Gastroesophageal sphincter (tissue), 4 donors: ENCODE measurements at regions not wholly inside any gene's neighbourhood (a gene's known extent, or its start where the extent isn't known, plus 50 kb on each side); places are given as distances from the start of the nearest gene placed in this dataset.

Source experiments
- ATAC-seq: fragments of 150-250 bp; one replicate; pipeline ENCODE4 v1.9.1; 2016; ENCODE audit warnings: mild to moderate bottlenecking, moderate library complexity
- H3K27ac ChIP-seq, 4 donors: fragments of 200-600 bp; sonication (generic) in 3 of 4; 1 replicate in 3 of 4; 2 replicates in 1 of 4; pipeline ENCODE4 v1.5.1; 2016 to 2019
- H3K27me3 ChIP-seq: fragments of 200-600 bp; sonication (generic); one replicate; pipeline ENCODE4 v1.5.1; 2019
- H3K36me3 ChIP-seq, 2 donors: fragments of 200-600 bp; sonication (generic); one replicate each; pipeline ENCODE4 v1.5.1; 2019; ENCODE audit warnings: control low read depth in 1 of 2
- H3K4me1 ChIP-seq, 3 donors: fragments of 200-600 bp; sonication (generic); 1 replicate in 2 of 3; 2 replicates in 1 of 3; pipeline ENCODE4 v1.5.1; 2016 to 2019; ENCODE audit warnings: control low read depth in 2 of 3
- H3K4me3 ChIP-seq, 2 donors: fragments of 200-600 bp; sonication (generic); one replicate each; pipeline ENCODE4 v1.5.1; 2019; ENCODE audit warnings: mild to moderate bottlenecking in 1 of 2, moderate library complexity in 1 of 2
- H3K9me3 ChIP-seq, 3 donors: fragments of 200-600 bp; sonication (generic); one replicate each; pipeline ENCODE4 v1.5.1; 2017 to 2019; ENCODE audit warnings: control low read depth in 2 of 3
- CTCF ChIP-seq, 4 experiments: fragments of 200-600 bp in 2 of 4; fragments of 450-650 bp in 2 of 4; sonication (generic) in 1 of 4; IDR thresholded peaks; one replicate each; pipeline ENCODE4 v1.5.1; 2017 to 2019; ENCODE audit warnings: antibody characterized with exemption in 4 of 4, mild to moderate bottlenecking in 2 of 4, moderate library complexity in 2 of 4
- EP300 ChIP-seq: sonication (generic); formaldehyde crosslinking; IDR thresholded peaks from one replicate; pipeline ENCODE4 v1.6.1; 2017; ENCODE audit warnings: antibody characterized with exemption, mild to moderate bottlenecking
- POLR2A ChIP-seq, 2 donors: fragments of 450-650 bp; IDR thresholded peaks; one replicate each; pipeline ENCODE4 v1.6.1; 2017; ENCODE audit warnings: antibody characterized with exemption in 2 of 2, mild to moderate bottlenecking in 2 of 2, moderate library complexity in 1 of 2
- POLR2AphosphoS5 ChIP-seq: sonication (generic); formaldehyde crosslinking; IDR thresholded peaks from one replicate; pipeline ENCODE4 v1.6.1; 2017; ENCODE audit warnings: antibody characterized with exemption
- WGBS, 2 donors: methylation state at CpG; one replicate each; pipeline ENCODE4 v1.1.5; 2018; ENCODE audit warnings: low coverage in 1 of 2; 5-methylcytosine and 5-hydroxymethylcytosine counted together

- no peaks in the 10 kb centered on the region for H3K36me3 ChIP-seq
- TF ChIP-seq POLR2AphosphoS5 (no peak), CTCF (IDR thresholded peaks at IDR 0.05) (no peak), EP300 (no peak), POLR2A (IDR thresholded peaks at IDR 0.05) (no peak)
- H3K4me1 ChIP-seq = no peaks in the 10 kb centered on the region
- peaks cover 0 to 17% (median 0%) of the 10 kb centered on the region in 3 donors for H3K9me3 ChIP-seq
- ATAC-seq = no peak
- no peak overlapping the region for H3K4me3 ChIP-seq
- no peaks in the 10 kb centered on the region for H3K27me3 ChIP-seq
- H3K27ac ChIP-seq = no peak overlapping the region
- WGBS, 2 donors = 60 to 67% methylated on average over 3 to 9 of the region's 9 CpGs
Observed at GRCh38 chr5:148897842-148898241, 71.4 kb downstream of the ADRB2 start.

- H3K27ac ChIP-seq = no peak overlapping the region
- H3K9me3 ChIP-seq = peaks cover 0 to 15% (median 0%) of the 10 kb centered on the region in 3 donors
- H3K27me3 ChIP-seq = no peaks in the 10 kb centered on the region
- H3K4me1 ChIP-seq = no peaks in the 10 kb centered on the region
- TF ChIP-seq POLR2A (IDR thresholded peaks at IDR 0.05) (no peak), EP300 (no peak), POLR2AphosphoS5 (no peak), CTCF (IDR thresholded peaks at IDR 0.05) (no peak)
- WGBS, 2 donors = 89 to 100% methylated on average over 2 of the region's 2 CpGs
- H3K4me3 ChIP-seq = no peak overlapping the region
- ATAC-seq = no peak
- H3K36me3 ChIP-seq = no peaks in the 10 kb centered on the region
Observed at GRCh38 chr5:148898413-148899075, 72.1 kb downstream of the ADRB2 start.

- no peak overlapping the region for H3K4me3 ChIP-seq
- H3K9me3 ChIP-seq = peaks cover 0 to 4% (median 0%) of the 10 kb centered on the region in 3 donors
- no peaks in the 10 kb centered on the region for H3K36me3 ChIP-seq
- peaks cover 0 to 13% (median 2%) of the 10 kb centered on the region in 3 donors for H3K4me1 ChIP-seq
- TF ChIP-seq POLR2A (IDR thresholded peaks at IDR 0.05) (no peak), CTCF (IDR thresholded peaks at IDR 0.05) (no peak), EP300 (no peak), POLR2AphosphoS5 (no peak)
- no peak overlapping the region for H3K27ac ChIP-seq
- ATAC-seq = no peak
- H3K27me3 ChIP-seq = no peaks in the 10 kb centered on the region
- WGBS, 2 donors = 82 to 100% methylated on average over 1 to 3 of the region's 3 CpGs
Observed at GRCh38 chr5:148899993-148900392, 73.6 kb downstream of the ADRB2 start.

GRCh38 chr5:148902478-148902877 is 76.1 kb downstream of the ADRB2 start:
- no peak for ATAC-seq
- Histone ChIP-seq H3K27me3 (no peaks in the 10 kb centered on the region), H3K27ac (no peak overlapping the region), H3K9me3 (no peaks in the 10 kb centered on the region), H3K36me3 (no peaks in the 10 kb centered on the region), H3K4me1 (peaks cover 0 to 25% (median 2%) of the 10 kb centered on the region in 3 donors), H3K4me3 (no peak overlapping the region)
- 50 to 67% methylated on average over 1 to 2 of the region's 2 CpGs for WGBS, 2 donors
- no peak for TF ChIP-seq POLR2AphosphoS5
- TF ChIP-seq CTCF (IDR thresholded peaks at IDR 0.05) = no peak
- no peak for TF ChIP-seq POLR2A (IDR thresholded peaks at IDR 0.05)
- no peak for TF ChIP-seq EP300

- Histone ChIP-seq H3K4me1 (peaks cover 0 to 25% (median 2%) of the 10 kb centered on the region in 3 donors), H3K36me3 (no peaks in the 10 kb centered on the region), H3K9me3 (no peaks in the 10 kb centered on the region), H3K4me3 (no peak overlapping the region), H3K27me3 (no peaks in the 10 kb centered on the region), H3K27ac (peak overlapping the region in 2 of 4 donors; percentile 62 to 64)
- ATAC-seq = no peak
- TF ChIP-seq EP300 = no peak
- TF ChIP-seq POLR2AphosphoS5 = no peak
- no peak for TF ChIP-seq POLR2A (IDR thresholded peaks at IDR 0.05)
- TF ChIP-seq CTCF (IDR thresholded peaks at IDR 0.05) = no peak
- 85% methylated on average over 2 of the region's 2 CpGs; no CpG with 5 or more reads in 1 of the 2 donors for WGBS, 2 donors
Observed at GRCh38 chr5:148903587-148903986, 77.2 kb downstream of the ADRB2 start.
